ENCODE measurements at regions not wholly inside any gene's neighbourhood (a gene's known extent, or its start where the extent isn't known, plus 50 kb on each side); places are given as distances from the start of the nearest gene placed in this dataset.

GRCh38 chr14:55802986-55803872 lies 223.2 kb downstream of the KTN1 start:
- TF ChIP-seq CTCF (conservative IDR thresholded peaks at IDR 0.05; ENCODE audit: low read depth, low read length) (no peak), EZH2 (IDR thresholded peaks at IDR 0.05; ENCODE audit: borderline replicate concordance, low read depth, low read length, poor library complexity, severe bottlenecking) (no peak)
